ENCODE measurements at regions not wholly inside any gene's neighbourhood (a gene's known extent, or its start where the extent isn't known, plus 50 kb on each side); places are given as distances from the start of the nearest gene placed in this dataset.

DNA sequence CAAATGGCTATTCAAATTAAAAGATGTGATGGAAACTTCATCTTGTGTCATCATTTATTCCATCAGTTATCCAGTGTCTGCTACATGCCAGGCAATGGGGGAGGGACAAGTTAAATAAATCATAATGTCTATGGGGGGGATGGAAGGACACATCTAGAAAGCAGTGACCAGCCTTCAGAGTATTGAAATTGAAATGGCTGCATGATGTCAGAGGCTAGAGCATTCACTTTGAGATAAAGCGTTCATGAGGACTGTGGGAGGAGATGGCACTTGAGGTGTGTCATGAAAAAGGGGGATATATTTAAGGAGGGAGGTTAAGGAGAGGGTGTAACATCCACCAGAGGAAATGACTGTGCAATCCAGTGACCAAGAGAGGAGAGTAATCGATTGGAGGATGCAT is 50.6 kb downstream of the SLIT2 start:
- intact Hi-C loops (cut with micrococcal nuclease) = no loop called here
- H3K4me1 Mint-ChIP-seq (ENCODE audit: low read depth) = no peaks in the 10 kb centered on the region
- no peaks in the 10 kb centered on the region for H3K9me3 Mint-ChIP-seq
- DNase-seq = no peak
- CTCF ChIA-PET = no interaction called here
- H3K27me3 Mint-ChIP-seq (ENCODE audit: low read depth) = no peaks in the 10 kb centered on the region
- no peak overlapping the region for H3K27ac Mint-ChIP-seq
- H3K4me3 Mint-ChIP-seq = no peak overlapping the region
- H3K36me3 Mint-ChIP-seq (ENCODE audit: low read depth) = no peaks in the 10 kb centered on the region

DNA sequence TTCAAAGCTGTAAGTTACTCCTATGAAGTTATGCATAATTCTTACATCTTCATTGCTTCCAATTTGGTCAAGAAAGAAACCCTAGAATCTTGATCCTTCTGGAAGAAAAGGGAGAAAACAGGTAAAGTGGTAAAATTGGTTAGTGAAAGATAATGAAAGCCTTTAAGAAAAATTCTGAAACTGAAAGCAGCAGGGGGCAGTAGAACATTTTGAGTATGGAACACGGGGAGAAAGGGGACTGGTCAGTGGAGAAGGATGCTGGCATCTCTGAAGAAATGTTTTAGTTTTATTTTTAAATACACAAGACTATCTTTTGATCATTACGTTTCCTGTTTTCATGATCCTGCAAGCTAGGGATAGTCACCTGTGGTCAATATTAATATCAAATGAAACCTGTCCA is 54.3 kb downstream of the SLIT2 start:
- Mint-ChIP-seq H3K4me1 (ENCODE audit: low read depth) (no peaks in the 10 kb centered on the region), H3K4me3 (no peak overlapping the region), H3K36me3 (ENCODE audit: low read depth) (no peaks in the 10 kb centered on the region), H3K27me3 (ENCODE audit: low read depth) (no peaks in the 10 kb centered on the region), H3K27ac (no peak overlapping the region), H3K9me3 (no peaks in the 10 kb centered on the region)
- intact Hi-C loops (cut with micrococcal nuclease) = no loop called here
- CTCF ChIA-PET = no interaction called here
- DNase-seq = no peak

DNA sequence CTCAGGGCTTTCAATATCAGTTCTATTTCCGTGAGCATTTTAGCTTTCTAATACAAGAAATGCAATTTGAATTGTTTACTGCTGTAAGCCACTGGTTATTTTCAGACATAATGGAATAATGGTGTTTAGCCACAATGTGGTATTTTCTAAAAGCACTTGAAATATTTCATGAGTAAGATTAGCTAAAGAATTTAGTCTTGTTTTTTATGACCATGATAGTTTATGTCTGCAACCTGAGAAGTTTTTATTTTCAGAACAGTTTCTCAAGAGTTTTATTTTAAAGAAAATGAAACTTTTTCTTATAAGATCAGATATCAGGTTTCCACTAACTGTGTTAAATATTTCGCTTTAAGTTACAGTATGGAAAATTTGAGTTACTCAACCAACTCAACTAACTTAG is 60.2 kb downstream of the SLIT2 start:
- no peaks in the 10 kb centered on the region for H3K36me3 Mint-ChIP-seq (ENCODE audit: low read depth)
- no peaks in the 10 kb centered on the region for H3K4me1 Mint-ChIP-seq (ENCODE audit: low read depth)
- CTCF ChIA-PET = interaction anchor here (0.7 kb wide), 1 partner anchor 531 kb away, joined by 3 read pairs; no protein-coding TSS in a partner anchor
- no peak overlapping the region for H3K4me3 Mint-ChIP-seq
- H3K27me3 Mint-ChIP-seq (ENCODE audit: low read depth) = no peaks in the 10 kb centered on the region
- H3K27ac Mint-ChIP-seq = no peak overlapping the region
- intact Hi-C loops (cut with micrococcal nuclease) = loop anchor here (10.0 kb wide), 1 partner anchor 373 kb away; no protein-coding TSS in a partner anchor
- H3K9me3 Mint-ChIP-seq = no peaks in the 10 kb centered on the region
- no peak for DNase-seq

DNA sequence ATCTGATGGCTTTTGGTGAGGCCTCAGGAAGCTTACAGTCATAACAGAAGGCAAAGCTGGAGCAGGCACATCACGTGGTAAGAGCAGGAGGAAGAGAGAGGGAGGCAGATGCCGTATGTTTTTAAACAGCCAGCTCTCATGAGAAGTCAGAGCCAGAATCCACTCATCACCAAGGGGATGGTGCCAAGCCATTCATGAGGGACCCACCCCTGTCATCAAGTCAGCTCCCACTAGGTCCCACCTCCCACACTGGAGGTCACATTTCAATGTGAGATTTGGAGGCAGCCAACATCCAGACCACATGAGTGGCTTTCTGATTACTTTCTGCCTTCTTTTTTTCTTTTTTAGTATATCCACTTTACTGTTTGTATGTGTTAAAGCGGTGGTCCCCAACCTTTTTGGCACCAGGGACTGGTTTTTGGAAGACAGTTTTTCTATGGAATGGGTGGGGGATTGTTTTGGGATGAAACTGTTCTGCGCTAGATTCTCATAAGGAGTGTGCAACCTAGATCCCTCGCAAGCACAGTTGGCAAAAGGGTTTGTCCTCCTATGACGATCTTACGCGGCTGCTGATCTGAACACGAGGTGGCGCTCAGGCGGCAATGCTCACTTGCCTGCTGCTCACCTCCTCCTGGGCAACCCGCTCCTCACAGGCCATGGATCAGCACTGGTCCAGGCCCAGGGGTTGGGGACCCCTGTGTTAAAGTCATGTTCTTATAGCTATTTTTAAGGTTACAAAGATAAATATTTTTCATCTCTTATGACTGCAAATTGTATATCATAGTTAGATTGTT is 61.7 kb downstream of the SLIT2 start:
- no peak overlapping the region for H3K27ac Mint-ChIP-seq
- peak; percentile 9 for DNase-seq
- H3K4me1 Mint-ChIP-seq (ENCODE audit: low read depth) = no peaks in the 10 kb centered on the region
- CTCF ChIA-PET = interaction anchor here (0.6 kb wide), 1 partner anchor 204 kb away, joined by 4 read pairs; no protein-coding TSS in a partner anchor
- H3K4me3 Mint-ChIP-seq = no peak overlapping the region
- H3K27me3 Mint-ChIP-seq (ENCODE audit: low read depth) = no peaks in the 10 kb centered on the region
- no peaks in the 10 kb centered on the region for H3K9me3 Mint-ChIP-seq
- H3K36me3 Mint-ChIP-seq (ENCODE audit: low read depth) = no peaks in the 10 kb centered on the region
- intact Hi-C loops (cut with micrococcal nuclease) = loop anchor here (10.0 kb wide), 1 partner anchor 371 kb away; no protein-coding TSS in a partner anchor

DNA sequence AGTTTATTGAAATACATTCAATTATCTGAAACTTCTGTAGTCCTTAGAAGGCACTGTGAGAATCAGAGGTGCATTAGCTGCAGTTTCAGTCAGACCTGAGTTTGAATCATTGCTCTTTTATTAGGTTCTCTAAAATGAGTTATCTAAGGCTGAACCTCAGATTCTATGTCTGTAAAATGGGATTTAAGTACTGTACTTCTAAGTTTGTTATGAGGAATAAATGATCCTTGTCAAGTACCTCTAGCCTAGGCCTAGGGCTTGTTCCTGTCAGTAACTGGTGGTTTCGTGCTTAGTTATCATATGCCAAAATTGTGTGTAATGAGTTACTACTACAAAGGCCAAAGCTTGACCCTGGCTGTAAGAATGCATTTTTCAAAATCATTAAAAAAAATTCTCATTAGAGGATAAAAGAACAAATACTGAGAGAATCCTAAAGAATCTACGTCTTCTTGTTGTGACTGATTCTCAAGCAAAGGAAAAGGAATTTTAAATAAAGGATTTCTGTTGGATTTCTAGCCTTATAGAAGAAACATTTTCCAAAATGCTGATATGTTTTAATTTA is 65.8 kb downstream of the SLIT2 start:
- CTCF ChIA-PET = no interaction called here
- Mint-ChIP-seq H3K27ac (no peak overlapping the region), H3K4me3 (no peak overlapping the region), H3K9me3 (no peaks in the 10 kb centered on the region), H3K4me1 (ENCODE audit: low read depth) (no peaks in the 10 kb centered on the region), H3K27me3 (ENCODE audit: low read depth) (no peaks in the 10 kb centered on the region), H3K36me3 (ENCODE audit: low read depth) (no peaks in the 10 kb centered on the region)
- intact Hi-C loops (cut with micrococcal nuclease) = loop anchor here (10.0 kb wide), 1 partner anchor 367 kb away; no protein-coding TSS in a partner anchor
- DNase-seq = no peak

DNA sequence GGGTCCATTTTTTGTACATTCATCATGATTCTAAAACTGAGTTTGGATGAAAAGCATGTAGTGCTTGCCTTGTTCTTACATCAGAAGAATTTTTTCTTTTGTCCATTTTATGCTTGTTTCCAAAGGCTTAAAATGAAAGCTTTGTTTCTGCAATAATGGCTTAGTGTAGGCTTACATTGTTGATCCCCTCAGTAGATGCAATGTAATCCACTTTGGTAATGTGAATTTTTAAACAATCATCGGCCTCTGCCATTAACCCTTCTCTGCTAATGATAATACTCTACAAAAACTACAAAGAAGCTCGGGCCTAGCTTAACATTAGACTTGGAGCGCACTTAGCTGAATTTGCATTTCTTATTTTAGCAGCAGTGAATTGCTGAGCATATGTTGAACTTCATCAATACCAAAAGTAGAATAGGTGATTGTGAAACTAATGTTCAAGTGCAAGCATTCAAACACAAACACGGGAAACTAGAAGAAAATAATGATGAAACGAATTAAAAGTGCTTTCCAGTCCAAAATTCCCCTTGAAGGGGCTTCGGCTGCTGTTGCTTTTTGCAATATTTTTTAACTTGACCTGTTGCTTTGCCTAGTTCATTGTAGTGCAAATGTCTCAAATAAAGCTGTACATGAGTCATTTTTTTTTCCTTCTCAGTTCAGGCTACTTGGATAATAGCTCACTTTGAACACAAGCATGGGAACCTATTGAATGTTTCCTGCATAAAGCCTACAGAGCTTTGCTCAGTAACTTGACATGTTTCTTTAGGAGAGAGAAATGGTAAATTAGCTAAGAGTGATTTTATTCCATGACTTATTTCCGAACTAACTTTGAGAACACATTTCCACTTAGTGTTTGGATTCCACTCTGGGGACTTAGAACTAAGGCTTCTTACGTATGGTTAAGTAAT is 66.5 kb downstream of the SLIT2 start:
- H3K9me3 Mint-ChIP-seq = no peaks in the 10 kb centered on the region
- no peak for DNase-seq
- no peak overlapping the region for H3K4me3 Mint-ChIP-seq
- H3K27me3 Mint-ChIP-seq (ENCODE audit: low read depth) = no peaks in the 10 kb centered on the region
- H3K27ac Mint-ChIP-seq = no peak overlapping the region
- CTCF ChIA-PET = interaction anchor here (0.5 kb wide), 1 partner anchor 1095 kb away, joined by 4 read pairs; no protein-coding TSS in a partner anchor
- intact Hi-C loops (cut with micrococcal nuclease) = loop anchor here (10.0 kb wide), 1 partner anchor 367 kb away; no protein-coding TSS in a partner anchor
- H3K36me3 Mint-ChIP-seq (ENCODE audit: low read depth) = no peaks in the 10 kb centered on the region
- H3K4me1 Mint-ChIP-seq (ENCODE audit: low read depth) = no peaks in the 10 kb centered on the region

DNA sequence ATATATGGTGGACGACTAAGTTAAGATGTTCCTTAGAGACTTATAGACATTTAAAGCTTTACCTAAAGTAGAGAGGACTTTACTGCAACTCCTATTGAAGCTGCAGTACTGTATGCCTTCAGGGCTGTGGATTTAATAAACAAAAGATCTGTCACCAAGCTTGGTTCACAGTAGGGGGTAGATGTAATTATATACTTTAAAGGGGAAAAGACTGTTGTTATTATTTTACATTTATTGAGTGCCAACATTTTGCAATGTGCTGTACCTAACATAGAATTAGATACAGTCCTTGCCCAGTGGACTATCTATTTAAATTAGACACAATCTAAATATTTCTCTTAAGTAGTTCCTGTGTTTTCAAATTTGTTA is 67.2 kb downstream of the SLIT2 start:
- no peaks in the 10 kb centered on the region for H3K36me3 Mint-ChIP-seq (ENCODE audit: low read depth)
- DNase-seq = no peak
- H3K4me3 Mint-ChIP-seq = no peak overlapping the region
- H3K9me3 Mint-ChIP-seq = no peaks in the 10 kb centered on the region
- H3K27ac Mint-ChIP-seq = no peak overlapping the region
- no peaks in the 10 kb centered on the region for H3K27me3 Mint-ChIP-seq (ENCODE audit: low read depth)
- H3K4me1 Mint-ChIP-seq (ENCODE audit: low read depth) = no peaks in the 10 kb centered on the region
- intact Hi-C loops (cut with micrococcal nuclease) = loop anchor here (10.0 kb wide), 1 partner anchor 366 kb away; no protein-coding TSS in a partner anchor
- CTCF ChIA-PET = no interaction called here

DNA sequence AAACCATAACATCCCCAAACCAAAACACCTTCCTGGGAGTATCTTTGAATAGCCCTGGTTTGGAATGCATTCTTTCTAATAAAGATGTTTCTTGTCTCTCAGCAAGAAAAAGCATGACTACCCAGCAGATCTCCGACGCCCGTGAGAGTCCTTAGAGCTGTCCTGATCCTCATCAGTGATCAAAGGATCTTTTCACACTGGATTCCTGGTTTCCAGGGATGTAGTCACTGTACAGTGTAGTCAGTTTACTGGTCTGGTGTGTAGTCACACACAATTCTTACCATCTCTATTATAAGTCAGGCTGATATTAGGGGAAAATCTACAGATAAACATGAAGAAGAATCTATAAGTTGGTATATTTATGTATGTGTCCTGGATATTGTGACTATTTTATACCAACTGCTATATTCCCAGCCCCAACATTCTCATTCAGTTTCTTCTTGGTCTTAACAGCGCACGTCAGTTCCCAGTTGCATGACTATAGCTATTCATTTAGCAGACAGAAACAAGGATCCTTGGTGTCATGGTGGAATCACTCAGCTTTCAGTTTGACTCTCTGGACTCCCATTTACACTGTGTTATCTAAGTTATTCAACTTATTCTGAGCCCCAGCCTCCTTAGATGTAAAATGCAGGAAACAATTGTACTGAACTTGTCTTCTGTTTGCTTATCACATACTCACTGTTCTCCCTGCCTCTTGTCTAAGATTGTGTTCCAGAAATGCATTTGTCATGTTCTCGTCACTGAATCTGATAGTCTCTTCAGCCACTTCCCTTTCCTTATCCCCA is 68.3 kb downstream of the SLIT2 start:
- no peak overlapping the region for H3K4me3 Mint-ChIP-seq
- CTCF ChIA-PET = no interaction called here

DNA sequence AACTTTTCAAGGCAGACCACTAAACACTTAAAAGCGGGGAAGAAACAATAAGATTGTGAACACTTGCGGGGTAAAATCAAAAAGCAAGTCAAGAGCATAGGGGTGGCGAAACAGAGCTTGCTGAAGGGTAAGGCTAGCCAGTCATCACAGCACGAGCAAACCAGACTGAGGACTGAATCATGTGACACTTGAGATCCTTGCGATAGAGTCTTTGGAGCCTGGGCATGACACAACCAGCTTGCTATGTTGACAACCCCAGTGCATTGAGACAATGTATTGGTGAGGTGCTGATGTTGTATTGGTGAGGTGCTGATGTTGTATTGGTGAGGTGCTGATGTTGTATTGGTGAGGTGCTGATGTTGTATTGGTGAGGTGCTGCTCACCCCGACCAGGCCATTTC is 72.3 kb downstream of the SLIT2 start:
- H3K4me1 Mint-ChIP-seq (ENCODE audit: low read depth) = no peaks in the 10 kb centered on the region
- CTCF ChIA-PET = no interaction called here
- no peak overlapping the region for H3K27ac Mint-ChIP-seq
- DNase-seq = no peak
- no peaks in the 10 kb centered on the region for H3K36me3 Mint-ChIP-seq (ENCODE audit: low read depth)
- intact Hi-C loops (cut with micrococcal nuclease) = no loop called here
- H3K4me3 Mint-ChIP-seq = no peak overlapping the region
- no peaks in the 10 kb centered on the region for H3K9me3 Mint-ChIP-seq
- no peaks in the 10 kb centered on the region for H3K27me3 Mint-ChIP-seq (ENCODE audit: low read depth)

More for the DNA sequence above, 68.3 kb downstream of the SLIT2 start:
- intact Hi-C loops (cut with micrococcal nuclease) = loop anchor here (10.0 kb wide), 1 partner anchor 365 kb away; no protein-coding TSS in a partner anchor
- Mint-ChIP-seq H3K27me3 (ENCODE audit: low read depth) (no peaks in the 10 kb centered on the region), H3K36me3 (ENCODE audit: low read depth) (no peaks in the 10 kb centered on the region), H3K4me1 (ENCODE audit: low read depth) (no peaks in the 10 kb centered on the region), H3K27ac (no peak overlapping the region), H3K9me3 (no peaks in the 10 kb centered on the region)
- DNase-seq = no peak

DNA sequence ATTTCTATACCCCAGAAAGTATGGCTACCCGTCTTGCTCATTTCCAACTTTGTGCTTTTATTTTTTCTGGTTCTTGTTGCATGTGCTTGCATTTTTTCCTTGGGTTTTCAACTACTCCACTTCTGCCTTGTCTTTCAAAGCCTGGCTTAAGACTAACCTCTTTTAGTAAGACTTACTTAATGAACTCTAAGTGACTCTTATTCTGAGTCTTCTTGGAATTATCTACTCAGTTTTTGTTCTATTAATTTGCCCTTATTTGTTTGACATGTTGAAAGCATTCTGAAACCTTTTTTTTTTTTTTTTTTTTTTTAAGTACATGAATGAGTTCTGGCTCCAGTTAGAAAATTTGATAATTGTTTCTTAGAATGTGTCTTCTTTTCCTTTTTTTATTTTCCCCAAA is 74.8 kb downstream of the SLIT2 start:
- no peaks in the 10 kb centered on the region for H3K27me3 Mint-ChIP-seq (ENCODE audit: low read depth)
- no peak overlapping the region for H3K4me3 Mint-ChIP-seq
- no peak overlapping the region for H3K27ac Mint-ChIP-seq
- H3K36me3 Mint-ChIP-seq (ENCODE audit: low read depth) = no peaks in the 10 kb centered on the region
- intact Hi-C loops (cut with micrococcal nuclease) = no loop called here
- CTCF ChIA-PET = no interaction called here
- no peak for DNase-seq
- H3K9me3 Mint-ChIP-seq = no peaks in the 10 kb centered on the region
- H3K4me1 Mint-ChIP-seq (ENCODE audit: low read depth) = no peaks in the 10 kb centered on the region

DNA sequence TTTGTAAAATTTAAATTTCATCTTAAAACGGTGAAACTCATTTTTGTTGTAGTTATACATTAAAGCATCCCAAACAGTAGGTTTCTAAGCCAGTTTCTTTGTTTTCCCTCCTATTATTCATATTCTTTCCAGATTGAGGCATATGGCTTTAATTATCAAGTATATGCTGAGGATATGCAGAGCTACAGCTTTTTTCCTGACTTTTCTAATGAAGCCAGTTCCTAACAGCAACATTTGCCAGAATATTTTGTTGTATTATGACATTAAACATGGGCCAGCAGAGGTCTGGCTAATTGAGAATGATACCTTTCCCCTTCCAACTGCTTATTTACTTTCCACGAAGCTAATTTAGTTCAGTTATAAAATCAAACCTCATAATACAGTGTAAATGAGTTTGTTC is 75.3 kb downstream of the SLIT2 start:
- Mint-ChIP-seq H3K27ac (no peak overlapping the region), H3K36me3 (ENCODE audit: low read depth) (no peaks in the 10 kb centered on the region), H3K27me3 (ENCODE audit: low read depth) (no peaks in the 10 kb centered on the region), H3K9me3 (no peaks in the 10 kb centered on the region), H3K4me1 (ENCODE audit: low read depth) (no peaks in the 10 kb centered on the region), H3K4me3 (no peak overlapping the region)
- CTCF ChIA-PET = no interaction called here
- no peak for DNase-seq
- intact Hi-C loops (cut with micrococcal nuclease) = no loop called here

DNA sequence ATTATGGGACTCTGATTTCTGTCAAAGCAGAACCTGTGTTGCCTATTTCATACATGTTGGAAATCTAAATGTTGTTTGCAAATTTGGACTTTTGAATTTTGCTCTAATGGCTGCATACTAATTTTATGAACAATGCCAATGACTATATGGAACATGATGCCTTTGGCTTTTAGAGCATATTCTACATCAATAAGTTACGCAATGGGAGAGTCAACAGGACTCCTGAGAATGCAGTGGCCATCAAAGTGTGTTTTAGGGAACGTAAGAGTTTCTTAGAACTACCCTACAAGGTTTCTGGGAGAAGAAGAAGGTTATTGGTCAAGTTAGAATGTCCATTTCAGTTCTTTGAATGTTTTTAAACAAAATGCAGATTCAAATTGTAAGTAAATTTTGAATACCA is 76.1 kb downstream of the SLIT2 start:
- Mint-ChIP-seq H3K9me3 (no peaks in the 10 kb centered on the region), H3K27me3 (ENCODE audit: low read depth) (no peaks in the 10 kb centered on the region), H3K4me1 (ENCODE audit: low read depth) (no peaks in the 10 kb centered on the region), H3K36me3 (ENCODE audit: low read depth) (no peaks in the 10 kb centered on the region), H3K4me3 (no peak overlapping the region), H3K27ac (no peak overlapping the region)
- no peak for DNase-seq
- CTCF ChIA-PET = no interaction called here
- intact Hi-C loops (cut with micrococcal nuclease) = no loop called here
